Hematopoietic multipotent progenitor cell treated with erythropoietin and hydrocortisone succinate and interleukin-3 and kit ligand, for 17 days (in vitro differentiated cells): ENCODE measurements at regions not wholly inside any gene's neighbourhood (a gene's known extent, or its start where the extent isn't known, plus 50 kb on each side); places are given as distances from the start of the nearest gene placed in this dataset.
"Not testable (repeated sequence)": the region's sequence is repeated elsewhere in the genome, so short reads cannot be mapped to it uniquely, and the experiment has no call there.

Experiments used
- DNase-seq: peaks from one replicate; pipeline ENCODE4 v3.0.0-alpha.2; 2015; ENCODE audit warnings: low spot score

DNA sequence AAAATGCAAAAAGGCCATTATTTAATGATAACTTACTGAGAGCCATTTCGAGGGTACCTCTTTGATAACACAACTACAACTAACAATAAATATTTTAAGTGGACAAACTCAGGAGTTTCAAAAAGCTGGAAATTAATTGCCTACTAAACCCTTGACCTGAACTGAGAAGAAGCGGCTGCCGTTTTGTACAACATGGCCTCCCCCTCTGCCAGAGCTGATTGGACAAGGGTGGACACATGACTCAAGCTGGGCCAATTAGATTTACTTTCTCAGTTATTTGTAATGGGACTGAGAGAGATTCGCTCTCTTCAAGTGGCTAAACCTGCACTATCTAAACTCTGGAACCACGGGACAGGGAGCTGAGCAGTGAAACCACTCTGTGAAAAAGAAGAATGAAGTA is 135.9 kb upstream of the SERPINE2 start:
- no peak for DNase-seq

DNA sequence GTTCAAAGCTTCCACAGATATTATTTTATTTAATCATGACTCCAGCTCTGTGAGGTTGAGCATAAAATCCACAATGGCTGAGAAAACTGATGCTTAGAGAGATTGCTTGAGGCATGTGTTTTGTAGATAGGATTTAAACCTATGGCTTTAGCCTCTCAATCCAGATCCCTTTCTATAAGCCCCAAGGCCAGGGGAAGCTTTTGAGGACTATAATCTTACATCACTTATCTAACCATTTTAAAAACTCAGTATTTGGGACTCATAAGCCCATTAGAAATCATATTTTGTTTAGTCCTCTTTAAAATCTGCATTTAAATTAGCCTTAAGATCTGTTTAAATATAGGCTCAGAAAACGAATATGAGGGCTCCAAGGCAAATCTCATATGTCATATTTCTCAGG is 135.4 kb upstream of the SERPINE2 start:
- DNase-seq = no peak

DNA sequence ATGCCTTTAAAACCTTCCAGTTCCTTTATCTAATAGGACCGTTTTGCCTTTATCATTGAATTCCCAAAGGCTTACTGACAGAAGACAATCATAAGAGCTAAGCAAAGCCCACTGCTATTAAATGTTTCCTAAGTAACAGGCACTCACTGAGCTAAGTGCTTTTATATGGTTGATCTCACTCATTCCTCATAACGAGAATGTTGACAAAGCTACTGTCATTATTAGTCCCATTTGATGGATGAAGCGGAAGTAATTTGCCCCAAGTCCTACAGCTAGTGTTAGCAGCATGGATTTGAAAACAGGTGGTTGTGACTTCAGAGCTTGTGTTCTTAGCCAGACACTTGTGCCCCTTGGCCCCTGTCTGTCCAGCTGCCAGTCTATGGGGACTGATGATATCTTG is 134.8 kb upstream of the SERPINE2 start:
- DNase-seq = no peak

DNA sequence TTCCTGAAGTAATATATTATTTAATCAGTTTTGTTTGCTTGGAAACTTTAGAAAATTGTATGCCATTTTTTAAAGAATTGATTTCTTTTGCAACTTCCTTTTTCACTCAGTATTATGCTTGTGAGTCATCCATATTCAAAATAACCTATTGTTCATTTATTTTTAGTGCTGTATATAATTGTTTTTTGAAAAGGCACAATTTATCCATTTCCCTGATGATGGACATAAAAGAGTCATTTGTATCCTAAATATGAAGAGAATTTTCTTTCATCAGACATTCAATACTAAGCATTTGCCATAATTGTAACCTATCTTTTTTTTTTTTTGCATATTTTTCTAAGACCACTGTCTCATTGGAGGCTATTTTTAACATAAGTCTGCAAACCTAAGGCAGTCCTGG is 134.1 kb upstream of the SERPINE2 start:
- DNase-seq = no peak

DNA sequence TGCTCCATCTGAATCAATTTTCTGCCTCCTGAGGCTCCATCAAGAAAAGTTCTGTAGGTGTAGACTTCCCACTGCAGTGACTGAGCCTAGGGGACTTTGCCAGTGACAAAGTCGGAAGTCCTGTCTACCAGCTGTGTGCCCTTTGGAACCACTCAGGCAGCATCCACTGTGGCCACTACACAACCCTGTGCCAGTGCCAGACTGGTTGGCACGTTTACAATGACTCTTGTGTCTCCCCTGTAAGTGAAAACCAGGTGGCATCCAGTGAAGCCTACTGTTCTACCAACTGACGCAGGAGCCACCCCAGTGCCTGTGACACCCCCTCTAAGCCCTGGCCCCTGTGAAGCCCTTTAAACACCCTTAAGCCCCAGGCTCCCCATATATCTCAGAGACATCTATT is 132.1 kb upstream of the SERPINE2 start:
- DNase-seq = no peak

DNA sequence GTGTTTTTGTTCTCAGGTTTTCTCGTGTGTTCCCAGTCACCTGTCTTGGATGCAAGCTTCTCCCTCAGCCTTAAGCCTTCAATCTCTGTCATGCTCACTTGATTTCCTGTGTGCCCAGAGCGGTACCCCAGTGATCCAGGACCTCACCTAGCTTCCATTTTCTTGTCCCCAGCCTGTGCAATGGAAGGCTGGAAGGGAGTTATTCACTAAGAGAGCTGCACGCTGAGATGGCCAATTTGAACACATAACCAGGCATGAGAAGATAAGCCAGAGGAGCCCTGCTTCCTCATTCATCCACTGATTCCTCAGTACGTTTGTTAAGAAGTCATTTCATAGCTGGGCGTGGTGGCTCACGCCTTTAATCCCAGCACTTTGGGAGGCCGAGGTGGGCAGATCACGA is 130.8 kb upstream of the SERPINE2 start:
- no peak for DNase-seq

DNA sequence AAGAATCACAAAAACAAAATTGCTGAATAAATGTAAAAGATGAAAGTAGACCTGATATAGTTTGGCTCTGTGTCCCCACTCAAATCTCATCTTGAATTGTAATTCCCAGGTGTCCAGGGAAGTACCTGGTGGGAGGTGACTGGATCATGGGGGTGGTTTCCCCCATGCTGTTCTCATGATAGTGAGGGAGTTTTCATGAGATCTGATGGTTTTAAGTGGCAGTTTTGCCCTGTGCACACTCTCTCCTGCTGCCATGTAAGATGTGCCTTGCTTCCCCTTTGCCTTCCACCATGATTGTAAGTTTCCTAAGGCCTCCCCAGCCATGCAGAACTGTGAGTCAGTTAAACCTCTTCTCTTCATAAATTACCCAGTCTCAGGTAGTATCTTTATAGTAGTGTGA is 128.7 kb upstream of the SERPINE2 start:
- DNase-seq = not testable (repeated sequence)

DNA sequence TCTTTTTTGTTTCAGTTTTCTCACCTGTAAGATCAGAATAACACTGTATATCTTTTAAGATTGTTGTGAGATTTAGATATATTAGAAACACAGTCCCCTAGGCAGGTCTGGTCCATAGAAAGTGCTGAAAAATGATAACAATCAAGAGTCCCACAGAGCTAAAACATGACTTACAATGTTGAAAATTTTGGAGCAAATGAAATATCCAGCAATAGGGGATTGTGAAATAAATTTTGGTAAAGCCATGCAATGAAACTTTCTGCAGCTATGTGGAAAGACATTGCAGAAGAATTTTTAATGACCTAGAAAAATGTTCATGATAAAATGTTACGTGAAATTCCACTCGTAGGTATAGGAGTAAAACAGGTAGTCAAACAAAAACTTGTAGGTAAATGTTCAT is 127.6 kb upstream of the SERPINE2 start:
- DNase-seq = no peak

DNA sequence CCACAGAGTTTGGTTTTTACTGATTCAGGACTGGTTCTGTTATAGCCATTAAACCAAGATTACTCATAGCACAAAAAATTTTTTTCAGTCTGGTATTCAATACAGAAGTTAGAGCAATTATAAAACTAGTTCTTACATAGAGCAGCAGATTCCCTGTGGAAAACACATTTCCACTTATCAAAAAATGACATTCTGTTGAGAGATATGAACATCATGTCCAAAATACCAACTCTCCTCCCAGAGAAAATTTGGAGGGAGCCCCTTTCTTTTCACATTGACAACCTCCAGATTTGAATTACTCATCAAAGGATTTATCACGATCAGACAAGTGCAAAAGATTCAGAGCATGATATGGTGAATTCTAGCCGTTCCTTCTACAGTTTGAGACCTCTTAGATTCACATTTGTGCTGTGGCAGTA is 126.8 kb upstream of the SERPINE2 start:
- DNase-seq = no peak

DNA sequence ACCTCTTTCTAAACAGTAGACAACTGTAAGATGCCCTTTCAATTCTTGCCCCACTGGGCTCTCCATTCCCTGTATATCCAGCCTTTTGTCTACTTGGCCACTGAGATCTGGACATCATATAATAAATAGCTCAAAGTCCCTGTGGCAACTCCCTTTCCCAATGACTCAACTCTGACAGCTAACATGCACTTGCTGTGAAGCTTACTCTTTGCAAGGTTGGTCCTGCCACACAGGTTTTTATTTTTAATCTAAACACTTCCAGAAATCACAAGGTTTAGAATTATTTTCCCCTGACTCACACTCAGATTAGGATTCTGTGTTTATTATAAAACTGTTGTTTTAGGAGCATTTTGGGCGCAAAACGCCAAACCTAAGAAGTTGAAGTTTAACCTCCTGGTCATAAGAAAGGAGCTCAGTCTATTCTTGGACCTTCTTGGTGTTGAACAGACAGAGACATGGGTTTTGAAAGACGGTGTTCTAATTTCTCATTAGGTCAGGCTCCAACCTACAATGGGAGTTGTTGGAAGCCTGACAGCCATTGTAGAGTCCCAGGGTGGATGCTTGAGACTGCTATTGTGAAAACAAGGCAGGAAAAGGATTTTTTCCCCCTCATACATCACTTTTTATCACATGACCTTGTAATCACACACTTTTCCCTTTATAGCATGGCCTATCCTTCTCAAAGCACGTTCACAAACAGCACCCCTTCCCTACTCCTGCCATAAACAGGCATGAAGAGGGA is 124.7 kb upstream of the SERPINE2 start:
- DNase-seq = no peak

DNA sequence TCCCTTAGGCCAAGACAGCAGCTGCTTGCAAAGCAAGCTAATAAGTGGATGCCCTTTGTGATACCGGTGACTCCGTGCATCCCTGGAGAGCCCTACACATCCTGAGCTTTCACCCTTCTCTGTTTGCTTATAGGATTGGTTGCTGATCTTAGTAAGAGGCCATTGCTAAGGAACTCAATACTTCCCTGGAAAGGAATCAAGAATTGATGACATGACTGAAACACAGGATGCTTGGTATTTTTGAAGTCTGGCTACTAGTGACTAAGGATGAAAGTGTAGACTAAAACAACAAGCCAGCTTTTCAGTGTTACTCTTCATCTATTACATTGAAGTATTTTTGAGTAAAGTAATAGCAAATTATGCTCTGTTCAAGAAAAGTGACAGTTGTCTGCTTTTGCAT is 123.0 kb upstream of the SERPINE2 start:
- no peak for DNase-seq

DNA sequence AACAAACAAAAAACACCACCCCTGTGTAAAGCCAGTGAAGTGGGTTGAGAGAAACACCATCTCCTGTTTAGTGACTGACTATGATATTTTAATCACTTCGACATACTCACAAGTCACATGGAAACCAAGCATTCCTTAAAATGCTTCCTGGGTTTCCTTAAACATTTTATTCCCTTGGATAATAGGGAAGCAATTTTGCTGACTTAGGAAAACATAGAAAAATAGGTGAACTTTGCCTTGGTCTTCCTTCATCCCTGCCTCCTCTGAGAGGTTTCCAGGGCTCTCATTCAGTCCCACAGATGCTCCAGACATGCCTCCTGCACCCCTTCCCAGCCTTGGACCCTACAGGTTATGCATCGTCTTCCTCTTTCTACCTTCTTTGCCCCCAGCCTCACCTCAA is 122.6 kb upstream of the SERPINE2 start:
- DNase-seq = no peak

DNA sequence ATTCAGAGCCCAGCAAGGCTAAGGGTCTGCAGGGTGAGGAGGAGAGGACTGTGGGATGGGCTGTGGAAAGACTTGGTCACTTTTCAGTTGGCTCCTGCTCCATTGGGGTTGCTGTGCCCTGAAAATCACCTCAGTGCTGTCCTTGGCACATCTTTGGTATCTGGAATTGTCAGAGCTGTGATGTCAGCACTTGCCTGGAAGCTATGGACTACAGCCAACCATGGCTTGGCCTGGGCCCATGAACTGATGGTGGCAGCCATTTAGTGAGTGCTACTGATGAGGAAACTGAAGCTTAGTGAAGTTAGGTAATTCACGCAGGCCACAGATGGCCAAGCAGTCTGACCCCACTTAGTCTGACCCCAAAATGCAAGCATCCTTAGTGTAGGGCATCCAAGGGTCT is 121.8 kb upstream of the SERPINE2 start:
- DNase-seq = no peak

DNA sequence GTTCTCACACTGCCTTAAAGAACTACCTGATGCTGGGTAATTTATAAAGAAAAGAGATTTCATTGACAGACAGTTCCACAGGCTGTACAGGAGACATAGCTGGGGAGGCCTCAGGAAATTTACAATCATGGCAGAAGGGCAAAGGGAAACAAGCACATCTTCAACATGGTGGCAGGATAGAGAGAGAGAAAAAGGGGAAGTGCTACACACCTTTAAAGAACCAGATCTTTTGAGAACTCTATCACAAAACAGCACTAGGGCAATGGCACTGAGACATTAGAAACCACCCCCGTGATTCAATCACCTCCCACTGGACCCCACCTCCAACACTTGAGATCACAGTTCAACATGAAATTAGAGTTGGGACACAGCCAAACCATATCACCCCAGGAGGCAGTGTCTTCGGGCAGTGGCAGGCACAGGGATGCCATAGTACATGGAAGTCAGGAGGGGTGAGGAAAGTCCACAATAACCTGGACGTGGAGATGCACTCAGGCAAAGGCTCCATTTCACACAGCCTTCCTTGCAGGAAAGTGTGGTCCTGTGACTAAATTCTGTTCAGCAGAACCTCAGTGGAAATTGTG is 120.4 kb upstream of the SERPINE2 start:
- DNase-seq = no peak

DNA sequence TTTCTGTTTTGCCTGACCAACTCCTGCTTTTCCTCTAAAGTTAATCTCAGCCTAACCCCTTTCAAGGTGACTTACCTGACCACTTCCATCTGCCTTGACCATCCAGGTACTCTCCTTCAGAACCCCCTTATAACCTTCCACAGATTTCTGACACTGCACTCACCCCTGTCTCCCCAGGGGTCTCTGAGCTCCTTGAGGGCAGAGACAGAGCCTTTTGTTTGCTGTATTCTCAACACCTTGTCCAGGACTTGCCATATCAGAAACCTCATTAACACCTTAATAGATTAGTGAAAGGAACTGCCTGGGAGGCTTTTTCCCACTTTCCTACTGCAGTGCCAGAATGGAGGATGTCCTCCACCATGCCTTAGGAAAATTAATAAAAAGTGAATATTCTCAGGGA is 119.7 kb upstream of the SERPINE2 start:
- DNase-seq = no peak

DNA sequence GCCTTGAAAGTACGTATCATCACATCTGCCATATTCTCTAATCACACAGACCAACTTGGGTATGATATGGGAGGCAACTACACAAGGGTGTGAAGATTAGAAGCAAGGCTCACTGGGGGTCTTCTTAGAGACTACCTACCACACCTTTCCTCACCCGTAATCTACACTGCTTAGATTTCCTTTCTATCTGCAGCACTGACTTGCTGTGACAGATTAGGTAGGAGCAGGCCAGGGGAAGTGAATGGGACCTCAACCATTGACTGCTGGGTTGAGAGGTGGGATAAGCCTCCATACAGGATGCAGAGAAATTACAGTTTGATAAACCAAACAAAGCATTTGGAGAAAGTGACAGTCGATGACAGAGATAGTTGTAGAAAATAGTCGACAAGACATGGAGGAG is 119.0 kb upstream of the SERPINE2 start:
- no peak for DNase-seq

DNA sequence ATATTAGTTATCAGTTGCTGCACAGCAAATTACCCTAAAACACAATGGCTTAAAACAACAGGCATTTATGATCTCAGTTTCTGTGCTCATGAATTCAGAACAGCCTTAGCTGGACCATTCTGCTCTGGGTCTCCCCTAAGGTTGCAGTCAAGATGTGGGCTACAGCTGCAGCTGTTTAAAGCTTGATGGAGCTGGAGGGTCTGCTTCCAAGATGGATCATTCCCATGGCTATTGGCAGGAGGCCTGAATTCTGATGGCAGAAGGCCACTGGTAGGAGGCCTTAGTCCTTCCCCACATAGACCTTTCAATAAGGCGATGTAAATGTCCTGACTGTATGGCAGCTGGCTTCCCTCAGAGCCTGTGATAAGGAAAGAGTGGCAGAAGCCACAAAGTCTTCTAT is 118.6 kb upstream of the SERPINE2 start:
- DNase-seq = no peak

DNA sequence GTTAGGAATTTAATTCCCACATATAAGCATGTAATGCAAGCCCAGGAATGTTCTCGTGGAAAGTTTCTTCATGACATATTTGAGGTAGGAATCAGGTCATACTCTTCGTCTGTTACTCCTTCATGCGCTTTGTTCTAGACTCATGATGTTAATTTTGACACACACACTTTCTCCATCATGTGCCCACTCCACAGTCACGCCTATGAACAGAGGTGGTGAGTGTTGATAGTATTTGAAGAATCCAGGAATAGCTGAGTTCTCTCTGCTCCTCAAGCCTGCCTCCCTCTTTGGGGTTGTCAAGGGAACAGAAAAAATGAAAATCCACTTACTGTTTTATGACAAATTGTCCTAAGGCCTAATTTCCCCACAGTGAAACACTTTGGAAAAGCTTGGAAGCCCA is 117.3 kb upstream of the SERPINE2 start:
- DNase-seq = no peak

DNA sequence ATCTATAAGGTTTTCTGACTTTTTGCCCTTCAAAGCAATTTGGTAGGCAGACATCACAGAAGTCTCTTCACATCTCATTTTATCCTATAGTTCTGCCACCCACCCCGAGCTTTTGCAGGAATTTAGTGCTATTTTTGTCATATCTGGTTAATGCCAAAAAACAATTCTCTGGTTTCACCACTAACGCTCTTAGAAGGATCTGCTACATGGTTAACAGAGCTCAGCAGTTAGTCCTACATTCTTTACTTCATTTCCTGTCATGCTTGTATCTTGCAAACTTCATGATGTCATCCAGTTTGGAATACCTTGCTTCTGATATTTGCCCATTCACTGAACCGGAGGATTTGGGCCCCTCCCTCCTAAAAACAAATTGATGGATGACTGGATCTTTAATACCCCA is 116.8 kb upstream of the SERPINE2 start:
- DNase-seq = no peak

DNA sequence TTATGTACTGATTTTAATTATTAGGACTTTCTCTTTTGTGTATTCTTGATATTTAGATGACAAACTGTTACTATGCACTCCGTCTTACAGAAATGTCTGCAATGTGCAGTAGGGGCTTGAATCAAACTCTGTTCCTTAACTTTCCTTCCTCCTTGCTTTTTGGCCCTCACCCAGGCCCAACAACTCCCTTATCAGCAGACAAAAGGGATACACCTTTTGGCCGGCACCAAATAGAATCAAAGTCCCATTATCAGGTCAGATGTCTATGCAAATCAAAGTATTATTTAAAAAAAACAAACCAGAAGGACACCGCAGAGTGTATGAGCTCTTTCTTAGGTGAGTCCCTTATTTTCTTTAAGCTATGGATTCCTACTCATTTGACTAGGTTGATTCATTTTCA is 116.3 kb upstream of the SERPINE2 start:
- no peak for DNase-seq

DNA sequence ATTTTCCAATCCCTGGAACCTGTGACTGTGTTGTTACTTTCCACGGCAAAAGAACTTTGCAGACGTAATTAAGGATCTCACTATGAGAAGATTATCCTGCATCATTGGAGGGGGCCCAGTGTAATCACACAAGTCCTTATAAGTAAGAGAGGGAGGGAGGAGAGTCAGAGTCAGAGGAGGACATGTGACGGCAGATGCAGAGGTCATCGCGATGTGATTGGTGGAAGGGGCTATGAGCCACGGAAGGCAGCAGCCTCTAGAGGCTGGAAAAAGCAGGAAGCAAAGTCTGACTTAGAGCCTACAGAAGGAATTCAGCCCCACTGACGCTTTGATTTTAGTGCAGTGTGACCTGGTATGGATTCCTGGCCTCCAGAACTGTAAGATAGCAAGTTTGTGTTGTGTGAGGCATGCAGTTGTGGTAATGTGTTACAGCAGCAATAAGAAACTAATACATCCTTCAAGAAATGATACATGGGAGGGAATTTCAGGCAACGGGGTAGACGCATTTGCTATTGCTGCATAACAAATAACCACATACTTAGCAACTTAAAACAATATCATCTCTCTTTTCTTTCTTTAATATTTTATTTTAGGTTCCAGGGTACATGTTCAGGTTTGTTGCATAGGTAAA is 112.7 kb upstream of the SERPINE2 start:
- no peak for DNase-seq

DNA sequence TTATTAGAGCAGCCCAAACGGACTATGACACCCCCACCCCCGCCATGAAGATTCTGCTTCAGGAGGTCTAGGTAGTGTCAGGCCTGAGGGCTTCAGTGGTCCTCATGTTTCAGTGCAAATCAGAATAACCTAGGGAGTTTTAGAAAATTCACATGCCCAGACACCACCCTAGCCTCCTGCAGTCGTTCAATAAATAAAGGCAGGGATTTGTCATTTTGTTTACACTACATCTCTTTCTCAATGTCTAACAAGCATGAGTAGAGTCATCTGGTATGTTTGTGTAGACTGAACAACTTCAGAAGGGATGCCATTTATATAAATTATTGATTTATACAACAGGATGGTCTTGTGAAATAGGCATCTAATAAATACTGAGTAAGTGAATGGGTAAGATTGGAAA is 112.1 kb upstream of the SERPINE2 start:
- DNase-seq = no peak

DNA sequence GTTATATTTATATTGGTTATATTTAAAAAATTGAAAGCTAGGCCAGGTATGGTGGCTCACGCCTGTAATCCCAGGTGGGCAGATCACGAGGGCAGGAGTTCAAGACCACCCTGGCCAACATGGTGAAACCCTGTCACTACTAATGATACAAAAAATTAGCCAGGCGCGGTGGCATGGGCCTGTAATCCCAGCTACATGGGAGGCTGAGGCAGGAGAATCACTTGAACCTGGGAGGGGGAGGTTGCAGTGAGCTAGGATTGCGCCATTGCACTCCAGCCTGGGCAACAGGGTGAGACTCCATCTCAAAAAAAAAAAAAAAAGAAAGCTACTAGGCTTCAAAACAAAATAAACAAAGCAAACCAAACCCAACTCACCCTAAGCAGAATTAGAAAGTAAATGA is 109.0 kb upstream of the SERPINE2 start:
- not testable (repeated sequence) for DNase-seq

DNA sequence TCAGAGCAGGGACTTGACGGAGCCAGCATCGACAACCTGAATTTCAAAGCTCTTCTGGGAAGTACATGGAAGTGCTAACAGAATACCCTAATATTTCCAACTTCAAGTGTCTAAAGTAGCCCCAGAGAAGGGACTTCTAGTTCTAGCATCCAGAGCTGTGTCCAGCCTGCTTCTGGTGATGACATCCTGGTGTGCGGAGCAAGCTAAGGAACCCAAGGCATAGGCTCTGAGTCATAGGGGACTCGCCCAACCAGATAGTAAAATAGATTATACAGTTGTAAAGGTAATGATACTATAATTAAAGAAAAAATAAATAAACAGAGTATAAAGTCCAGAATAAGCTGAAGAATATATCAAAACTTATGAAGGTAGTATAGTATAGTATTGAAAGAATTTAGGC is 108.1 kb upstream of the SERPINE2 start:
- DNase-seq = no peak
